Panc1 (cell line): ENCODE measurements at regions not wholly inside any gene's neighbourhood (a gene's known extent, or its start where the extent isn't known, plus 50 kb on each side); places are given as distances from the start of the nearest gene placed in this dataset.

ENCODE experiments used
- ATAC-seq: fragments of 200-7000 bp; cut with Tn5 transposase; 2 replicates; pipeline ENCODE4 v1.9.1; 2020; ENCODE audit warnings: mild to moderate bottlenecking, moderate library complexity
- BruUV-seq: library from RNA; stranded (reverse); fragments of 400-500 nt; replicated peaks from 2 replicates; lab custom pipeline; 2021; lab: Mats Ljungman, UMichigan
- CTCF ChIA-PET: fragments of 300-600 bp; sonication (Branson Sonifier 250); formaldehyde crosslinking; loops from one replicate; lab custom pipeline; 2022; ENCODE audit warnings: antibody characterized with exemption; lab: Charles Lee
- POLR2A ChIA-PET: fragments of 300-600 bp; sonication (Branson Sonifier 250); formaldehyde crosslinking; loops from one replicate; lab custom pipeline; 2022; ENCODE audit warnings: antibody characterized with exemption; lab: Charles Lee
- DNase-seq: peaks from one replicate; pipeline ENCODE4 v3.0.0-alpha.2; 2010; ENCODE audit warnings: low read depth, low spot score
- H3K27ac ChIP-seq: 2 replicates; pipeline ENCODE4 v1.5.1; 2011; ENCODE audit warnings: mild to moderate bottlenecking, low read length, inconsistent platforms
- H3K27me3 ChIP-seq: fragments of 200-500 bp; sonication (Bioruptor generic); 2 replicates; pipeline ENCODE4 v1.6.0; 2014; ENCODE audit warnings: low read length, inconsistent platforms; ENCODE audit not compliant: control insufficient read depth, insufficient read depth
- H3K36me3 ChIP-seq: fragments of 200-500 bp; sonication (Bioruptor generic); 2 replicates; pipeline ENCODE4 v1.5.1; 2014; ENCODE audit warnings: inconsistent platforms, mild to moderate bottlenecking, low read length, moderate library complexity; ENCODE audit not compliant: control insufficient read depth, insufficient read depth
- H3K4me1 ChIP-seq: 2 replicates; pipeline ENCODE4 v1.5.1; 2011; ENCODE audit warnings: inconsistent platforms, mild to moderate bottlenecking, low read length, moderate library complexity; ENCODE audit not compliant: control insufficient read depth, insufficient read depth
- H3K4me3 ChIP-seq, 2 experiments: 2 replicates each; pipeline ENCODE4 v1.5.1; 2011 to 2012; ENCODE audit warnings: low read depth in 2 of 2, low read length in 2 of 2, mild to moderate bottlenecking in 2 of 2, inconsistent platforms in 1 of 2, moderate library complexity in 1 of 2
- H3K9me3 ChIP-seq: fragments of 200-500 bp; sonication (Bioruptor generic); 2 replicates; pipeline ENCODE4 v1.5.1; 2014; ENCODE audit warnings: low read depth, mild to moderate bottlenecking, inconsistent platforms, low read length, moderate library complexity; ENCODE audit not compliant: control insufficient read depth, insufficient read depth
- POLR2AphosphoS5 ChIP-seq: IDR thresholded peaks from 2 replicates; pipeline ENCODE4 v1.6.1; 2012; ENCODE audit warnings: mild to moderate bottlenecking, low read depth, low read length, moderate library complexity
- SIN3A ChIP-seq: IDR thresholded peaks from 2 replicates; pipeline ENCODE4 v1.6.1; 2012; ENCODE audit warnings: low read depth, mild to moderate bottlenecking, low read length, moderate library complexity, borderline replicate concordance; ENCODE audit not compliant: insufficient read depth
- TCF7L2 ChIP-seq: IDR thresholded peaks from 2 replicates; pipeline ENCODE4 v1.6.1; 2011; ENCODE audit warnings: mild to moderate bottlenecking, low read depth, low read length, inconsistent platforms
- in situ Hi-C: cut with HindIII; loops from 2 replicates; pipeline ENCODE4 v1.10.0; 2016; ENCODE audit warnings: low sequenced_read_pairs, low pct_unique_long_range_greater_than_20kb
- intact Hi-C: fragments of 100-400 bp; cut with micrococcal nuclease; formaldehyde crosslinking; loops from one replicate; pipeline ENCODE4 v1.10.0; 2022; ENCODE audit not compliant: unreplicated experiment
- TF ChIP-seq, protein P1 (sequence below): fragments of 450-650 bp; IDR thresholded peaks from 2 replicates; pipeline ENCODE4 v1.5.1; 2017; ENCODE audit warnings: mild to moderate bottlenecking
- TF ChIP-seq, protein P2 (sequence below), 2 experiments: IDR thresholded peaks; 2 replicates each; pipeline ENCODE4 v1.6.1; 2011 to 2012; ENCODE audit warnings: low read depth in 2 of 2, control low read depth in 1 of 2, low read length in 1 of 2, mild to moderate bottlenecking in 1 of 2, moderate library complexity in 1 of 2; ENCODE audit not compliant: insufficient read depth in 1 of 2

DNA sequence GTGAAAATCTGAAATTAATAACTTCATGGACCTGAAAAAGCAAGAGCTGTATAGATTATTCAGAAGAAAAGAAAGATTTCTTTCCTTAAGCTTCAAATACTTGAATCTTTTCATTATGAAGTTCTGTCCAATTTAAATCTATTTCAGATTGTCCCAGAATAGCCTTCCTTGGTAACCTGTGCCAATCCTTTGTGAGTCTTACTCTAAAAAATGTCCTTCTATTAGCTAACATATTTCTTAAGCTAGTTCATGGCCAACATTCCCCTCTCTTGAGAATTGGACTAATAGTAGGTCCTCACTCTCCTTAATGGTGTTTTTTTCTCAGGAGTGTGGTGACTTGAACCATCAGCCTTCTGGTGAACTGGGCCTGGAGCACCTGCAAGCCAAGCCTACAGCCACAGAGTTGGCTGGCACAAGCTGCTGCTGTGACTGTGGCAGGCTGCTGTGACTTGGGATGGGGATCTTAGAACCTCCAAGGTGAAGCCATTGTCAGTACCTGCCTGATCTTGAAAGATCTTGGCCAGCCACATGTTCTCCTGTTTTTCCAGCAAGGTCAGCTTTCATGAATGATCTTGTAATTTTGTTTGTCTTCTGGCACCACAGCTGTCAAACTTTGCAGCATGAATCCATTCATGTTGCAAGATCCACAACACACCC lies 262.6 kb upstream of the MAP3K1 start:
- H3K27ac ChIP-seq: no peak overlapping the region
- no peaks in the 10 kb centered on the region for H3K4me1 ChIP-seq
- no peaks in the 10 kb centered on the region for H3K9me3 ChIP-seq
- TF ChIP-seq, protein P1, sequence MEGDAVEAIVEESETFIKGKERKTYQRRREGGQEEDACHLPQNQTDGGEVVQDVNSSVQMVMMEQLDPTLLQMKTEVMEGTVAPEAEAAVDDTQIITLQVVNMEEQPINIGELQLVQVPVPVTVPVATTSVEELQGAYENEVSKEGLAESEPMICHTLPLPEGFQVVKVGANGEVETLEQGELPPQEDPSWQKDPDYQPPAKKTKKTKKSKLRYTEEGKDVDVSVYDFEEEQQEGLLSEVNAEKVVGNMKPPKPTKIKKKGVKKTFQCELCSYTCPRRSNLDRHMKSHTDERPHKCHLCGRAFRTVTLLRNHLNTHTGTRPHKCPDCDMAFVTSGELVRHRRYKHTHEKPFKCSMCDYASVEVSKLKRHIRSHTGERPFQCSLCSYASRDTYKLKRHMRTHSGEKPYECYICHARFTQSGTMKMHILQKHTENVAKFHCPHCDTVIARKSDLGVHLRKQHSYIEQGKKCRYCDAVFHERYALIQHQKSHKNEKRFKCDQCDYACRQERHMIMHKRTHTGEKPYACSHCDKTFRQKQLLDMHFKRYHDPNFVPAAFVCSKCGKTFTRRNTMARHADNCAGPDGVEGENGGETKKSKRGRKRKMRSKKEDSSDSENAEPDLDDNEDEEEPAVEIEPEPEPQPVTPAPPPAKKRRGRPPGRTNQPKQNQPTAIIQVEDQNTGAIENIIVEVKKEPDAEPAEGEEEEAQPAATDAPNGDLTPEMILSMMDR: no peak
- TF ChIP-seq, protein P2, sequence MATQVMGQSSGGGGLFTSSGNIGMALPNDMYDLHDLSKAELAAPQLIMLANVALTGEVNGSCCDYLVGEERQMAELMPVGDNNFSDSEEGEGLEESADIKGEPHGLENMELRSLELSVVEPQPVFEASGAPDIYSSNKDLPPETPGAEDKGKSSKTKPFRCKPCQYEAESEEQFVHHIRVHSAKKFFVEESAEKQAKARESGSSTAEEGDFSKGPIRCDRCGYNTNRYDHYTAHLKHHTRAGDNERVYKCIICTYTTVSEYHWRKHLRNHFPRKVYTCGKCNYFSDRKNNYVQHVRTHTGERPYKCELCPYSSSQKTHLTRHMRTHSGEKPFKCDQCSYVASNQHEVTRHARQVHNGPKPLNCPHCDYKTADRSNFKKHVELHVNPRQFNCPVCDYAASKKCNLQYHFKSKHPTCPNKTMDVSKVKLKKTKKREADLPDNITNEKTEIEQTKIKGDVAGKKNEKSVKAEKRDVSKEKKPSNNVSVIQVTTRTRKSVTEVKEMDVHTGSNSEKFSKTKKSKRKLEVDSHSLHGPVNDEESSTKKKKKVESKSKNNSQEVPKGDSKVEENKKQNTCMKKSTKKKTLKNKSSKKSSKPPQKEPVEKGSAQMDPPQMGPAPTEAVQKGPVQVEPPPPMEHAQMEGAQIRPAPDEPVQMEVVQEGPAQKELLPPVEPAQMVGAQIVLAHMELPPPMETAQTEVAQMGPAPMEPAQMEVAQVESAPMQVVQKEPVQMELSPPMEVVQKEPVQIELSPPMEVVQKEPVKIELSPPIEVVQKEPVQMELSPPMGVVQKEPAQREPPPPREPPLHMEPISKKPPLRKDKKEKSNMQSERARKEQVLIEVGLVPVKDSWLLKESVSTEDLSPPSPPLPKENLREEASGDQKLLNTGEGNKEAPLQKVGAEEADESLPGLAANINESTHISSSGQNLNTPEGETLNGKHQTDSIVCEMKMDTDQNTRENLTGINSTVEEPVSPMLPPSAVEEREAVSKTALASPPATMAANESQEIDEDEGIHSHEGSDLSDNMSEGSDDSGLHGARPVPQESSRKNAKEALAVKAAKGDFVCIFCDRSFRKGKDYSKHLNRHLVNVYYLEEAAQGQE (IDR thresholded peaks at IDR 0.05; ENCODE audit: insufficient read depth in 1 of 2, low read depth in 2 of 2, low read length in 1 of 2): no peak
- TF ChIP-seq SIN3A: no peak
- TF ChIP-seq TCF7L2: no peak
- TF ChIP-seq POLR2AphosphoS5: no peak
- ChIA-PET POLR2A (interaction anchor here (0.5 kb wide), 1 partner anchor 41 kb away, joined by 5 read pairs; no protein-coding TSS in a partner anchor), CTCF (interaction anchor here (0.6 kb wide), 1 partner anchor 55 kb away, joined by 3 read pairs; no protein-coding TSS in a partner anchor)
- in situ Hi-C loops (no loop called here), intact Hi-C loops (no loop called here)
- ATAC-seq (no peak), DNase-seq (no peak)
- H3K4me3 ChIP-seq: no peak overlapping the region
- no peaks in the 10 kb centered on the region for H3K36me3 ChIP-seq
- BruUV-seq: no TSS peak
- peaks cover 2% of the 10 kb centered on the region for H3K27me3 ChIP-seq

DNA sequence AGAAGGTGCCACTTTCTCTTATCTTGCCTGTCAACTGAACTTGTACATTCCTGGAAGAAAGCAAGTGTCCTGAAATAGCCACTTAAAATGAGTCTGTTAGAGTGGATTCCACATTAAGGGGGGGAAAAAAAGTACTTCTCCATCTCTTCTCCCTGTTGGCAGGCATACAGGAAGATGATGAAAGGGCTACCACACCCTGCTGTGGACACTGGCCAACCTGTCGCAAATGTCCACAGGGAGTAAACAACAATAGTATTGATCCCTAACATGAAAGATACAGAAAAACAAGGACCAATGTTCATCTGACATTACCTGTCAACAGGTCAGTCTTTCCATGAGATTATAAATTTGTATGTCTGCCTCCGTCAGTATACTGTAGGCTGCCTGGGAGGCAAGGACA lies 265.1 kb upstream of the MAP3K1 start:
- no peak overlapping the region for H3K27ac ChIP-seq
- no peaks in the 10 kb centered on the region for H3K36me3 ChIP-seq
- ChIA-PET CTCF (no interaction called here), POLR2A (no interaction called here)
- no peaks in the 10 kb centered on the region for H3K4me1 ChIP-seq
- no peak for TF ChIP-seq POLR2AphosphoS5
- H3K4me3 ChIP-seq: no peak overlapping the region
- no TSS peak for BruUV-seq
- DNase-seq (no peak), ATAC-seq (no peak)
- intact Hi-C loops: no loop called here
- no peaks in the 10 kb centered on the region; the same call in 1 of the 2 replicates for H3K27me3 ChIP-seq
- H3K9me3 ChIP-seq: no peaks in the 10 kb centered on the region
- in situ Hi-C loops: no loop called here
